SIG-M5 treated with dmso at 0.1 percent for 504 hours (cell line): ENCODE measurements at regions not wholly inside any gene's neighbourhood (a gene's known extent, or its start where the extent isn't known, plus 50 kb on each side); places are given as distances from the start of the nearest gene placed in this dataset.
A peak's percentile ranks its signal among the peaks of the same experiment; 100 is the strongest.
"Not testable (repeated sequence)": the region's sequence is repeated elsewhere in the genome, so short reads cannot be mapped to it uniquely, and the experiment has no call there.

Source experiments
- DNase-seq: peaks from one replicate; lab custom pipeline; 2025; ENCODE audit not compliant: unreplicated experiment; lab: John Stamatoyannopoulos, UW

DNA sequence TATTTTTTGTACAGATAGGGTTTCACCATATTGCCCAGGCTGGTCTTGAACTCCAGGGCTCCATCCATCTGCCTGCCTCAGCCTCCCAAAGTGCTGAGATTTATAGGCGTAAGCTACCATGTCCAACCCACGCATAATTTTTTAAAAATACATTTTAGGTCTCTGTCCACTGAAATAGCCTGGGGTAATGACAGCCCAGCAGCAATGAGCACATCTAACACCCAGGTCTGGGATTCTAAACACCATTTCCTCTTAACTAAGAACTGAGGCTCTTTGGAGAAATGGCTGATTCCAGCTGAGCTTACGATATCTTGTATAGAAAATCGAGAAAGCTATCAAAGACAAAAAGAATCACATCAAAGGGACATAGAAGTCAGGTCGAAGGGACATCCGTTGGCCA, 245.3 kb downstream of the PARN start:
- no peak for DNase-seq

DNA sequence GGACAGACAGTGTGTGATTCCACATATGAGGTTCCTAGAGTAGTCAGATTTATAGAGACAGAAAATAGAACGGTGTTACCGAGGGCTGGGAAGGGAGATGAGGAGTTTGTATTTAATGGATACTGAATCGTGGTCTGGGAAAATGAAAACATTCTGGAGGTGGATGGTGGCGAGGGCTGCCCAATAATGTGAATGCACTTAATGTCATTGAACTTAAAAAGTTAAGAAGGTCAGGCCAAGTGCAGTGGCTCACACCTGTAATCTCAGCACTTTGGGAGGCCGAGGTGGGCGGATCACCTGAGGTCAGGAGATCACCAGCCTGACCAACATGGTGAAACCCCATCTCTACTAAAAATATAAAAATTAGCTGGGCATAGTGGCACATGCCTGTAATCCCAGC, 246.2 kb downstream of the PARN start:
- not testable (repeated sequence) for DNase-seq

DNA sequence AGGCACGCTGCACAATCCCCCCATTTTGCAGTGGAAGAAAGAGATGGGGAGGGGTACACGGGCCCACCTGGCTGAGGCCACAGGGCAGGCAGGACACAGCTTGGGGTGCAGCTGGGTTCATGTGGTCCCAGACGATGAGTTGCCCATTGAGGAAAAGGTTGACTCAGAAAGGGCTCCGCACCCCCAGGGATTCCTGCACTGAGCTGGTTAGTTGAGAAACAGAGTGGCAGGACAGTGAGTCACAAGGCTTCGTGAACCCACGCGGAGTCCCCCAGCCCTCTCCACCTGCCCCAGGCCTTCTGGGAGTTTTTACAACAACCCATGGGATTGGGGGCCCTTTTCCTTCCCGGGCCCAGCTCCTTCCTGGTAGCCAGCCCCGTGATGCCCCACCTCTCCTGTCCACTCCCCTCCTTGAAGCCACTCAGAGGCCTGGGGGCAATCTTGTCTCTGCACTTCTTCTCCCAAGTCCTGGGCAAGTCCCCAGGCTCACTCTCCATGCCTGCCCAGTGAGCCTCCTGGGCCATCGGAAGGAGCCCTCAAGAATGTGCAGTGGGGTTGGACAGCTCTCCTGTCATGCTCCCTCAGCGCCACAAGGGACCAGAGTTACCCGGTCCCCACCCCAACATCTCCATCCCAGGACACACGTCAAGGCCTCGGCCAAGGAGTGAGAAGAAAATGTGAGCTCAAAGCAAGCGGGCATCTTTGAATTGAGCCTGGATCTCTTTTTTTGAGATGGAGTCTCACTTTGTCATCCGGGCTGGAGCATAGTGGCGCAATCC, 251.2 kb downstream of the PARN start:
- no peak for DNase-seq

DNA sequence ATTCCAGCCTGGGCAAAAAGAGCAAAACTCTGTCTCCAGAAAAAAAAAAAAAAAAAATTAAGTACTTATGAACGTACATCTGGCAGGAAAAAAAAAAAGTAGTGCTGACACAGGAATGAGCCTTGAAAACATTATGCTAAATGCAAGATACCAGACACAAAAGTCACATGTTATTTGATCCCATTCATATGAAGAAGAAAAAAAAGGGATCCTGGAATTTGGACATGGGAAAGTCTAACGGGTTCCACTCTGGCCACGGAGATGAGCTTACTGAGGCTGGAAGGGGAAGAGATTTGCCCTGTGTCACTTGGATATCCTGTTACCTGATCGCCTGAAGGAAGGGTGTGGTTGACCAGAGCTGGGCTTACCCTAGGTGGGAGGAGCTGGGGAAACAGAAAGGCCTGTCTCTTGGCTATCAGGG, 251.9 kb downstream of the PARN start:
- no peak for DNase-seq

DNA sequence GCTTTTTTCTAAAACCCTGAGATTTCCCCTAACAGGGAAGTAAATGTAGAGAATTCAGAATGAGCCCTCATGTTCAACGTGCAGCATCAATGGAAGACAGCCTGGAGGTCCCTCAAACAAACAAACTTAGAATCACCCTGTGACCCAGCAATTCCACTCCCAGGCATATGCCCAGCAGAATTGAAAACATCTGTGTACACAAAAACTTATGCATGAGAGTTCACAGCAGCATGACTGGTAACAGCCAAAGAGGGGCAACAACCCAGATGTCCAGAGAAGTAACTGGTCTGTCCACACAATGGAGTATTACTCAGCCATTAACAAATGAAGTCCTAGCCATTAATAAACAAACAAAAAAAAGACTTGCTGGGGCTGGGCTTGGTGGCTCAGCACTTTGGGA, 252.7 kb downstream of the PARN start:
- DNase-seq, result no peak

DNA sequence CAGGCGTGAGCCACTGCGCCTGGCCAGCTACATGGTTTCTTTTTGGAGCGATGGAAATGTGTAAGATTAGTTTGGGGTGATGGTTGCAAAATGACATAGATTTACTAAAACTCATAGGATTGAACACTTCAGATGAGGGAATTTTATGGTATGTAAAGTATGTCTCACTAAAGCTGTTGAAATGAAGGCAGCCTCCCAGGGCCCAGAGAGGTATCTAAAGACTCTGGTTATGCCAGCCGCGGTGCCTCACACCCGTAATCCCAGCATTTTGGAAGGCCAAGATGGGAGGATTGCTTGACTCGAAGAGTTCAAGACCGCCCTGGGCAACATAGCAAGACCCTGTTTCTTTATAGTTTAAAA, 254.9 kb downstream of the PARN start:
- DNase-seq, result no peak

DNA sequence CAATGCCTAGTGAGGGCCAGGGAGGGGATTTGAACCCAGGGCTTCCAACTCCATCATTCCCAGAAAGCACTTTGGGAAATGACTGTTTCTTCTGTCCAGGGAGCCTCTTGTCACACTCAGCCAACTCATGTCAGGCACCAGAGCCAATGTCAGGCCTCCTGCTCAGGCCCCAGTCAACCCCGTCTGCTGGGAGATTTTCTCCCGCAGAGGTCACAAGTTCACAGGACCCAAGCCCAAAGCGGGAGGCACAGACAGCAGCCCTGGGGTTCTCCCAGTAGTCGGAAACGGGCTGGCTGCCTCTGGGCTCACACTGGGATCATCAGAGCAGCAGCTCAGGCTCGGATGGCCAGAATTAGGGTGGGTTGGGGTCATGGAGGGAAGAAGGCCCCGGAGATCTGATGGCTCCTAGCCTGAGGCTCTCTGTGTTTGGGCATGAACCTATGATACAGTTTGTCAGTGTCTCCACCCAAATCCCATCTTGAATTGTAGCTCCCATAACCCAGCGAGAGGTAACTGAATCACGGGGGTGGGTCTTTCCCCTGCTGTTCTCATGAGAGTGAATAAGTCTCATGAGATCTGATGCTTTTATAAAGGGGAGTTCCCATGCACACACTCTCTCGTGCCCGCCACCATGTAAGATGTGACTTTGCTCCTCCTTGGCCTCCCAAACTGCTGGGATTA, 255.5 kb downstream of the PARN start:
- no peak for DNase-seq

DNA sequence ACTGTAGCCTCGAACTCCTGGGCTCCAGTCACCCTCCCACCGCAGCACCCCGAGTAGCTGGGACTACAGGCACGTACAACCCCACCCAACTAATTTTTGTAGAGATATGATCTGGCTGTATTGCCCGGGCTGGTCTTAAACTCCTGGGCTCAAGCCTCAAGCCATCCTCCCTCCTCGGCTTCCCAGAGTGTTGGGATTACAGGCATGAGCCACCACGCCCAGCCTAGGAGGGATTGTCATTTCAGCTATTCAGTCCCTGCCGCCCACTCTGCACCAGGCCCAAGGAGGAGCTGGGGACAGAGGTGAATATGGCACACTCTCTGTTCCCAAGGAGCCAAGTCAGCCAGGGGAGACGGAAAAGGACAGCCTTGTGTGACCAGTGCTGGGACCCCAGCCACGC, 256.2 kb downstream of the PARN start:
- DNase-seq, result no peak

DNA sequence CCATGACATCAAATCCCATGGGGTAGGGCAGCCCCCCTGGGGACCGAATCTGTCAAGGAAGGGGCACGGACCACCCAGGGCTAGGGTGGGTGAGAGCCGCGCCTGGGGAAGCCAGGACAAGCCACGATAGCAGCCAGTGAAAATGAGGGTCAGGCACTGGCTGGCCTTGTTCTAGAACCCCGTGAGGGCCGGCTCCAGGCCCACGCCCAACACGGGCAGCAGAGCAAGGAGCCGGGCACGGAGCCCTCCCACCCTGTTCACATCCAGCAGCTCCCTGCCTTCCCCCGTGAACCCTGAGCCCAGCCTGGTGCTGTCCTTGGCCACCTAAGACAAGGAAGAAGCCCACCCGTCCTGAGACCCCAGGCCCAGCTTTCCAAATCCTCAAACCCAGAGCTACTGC, 256.7 kb downstream of the PARN start:
- DNase-seq, result no peak

DNA sequence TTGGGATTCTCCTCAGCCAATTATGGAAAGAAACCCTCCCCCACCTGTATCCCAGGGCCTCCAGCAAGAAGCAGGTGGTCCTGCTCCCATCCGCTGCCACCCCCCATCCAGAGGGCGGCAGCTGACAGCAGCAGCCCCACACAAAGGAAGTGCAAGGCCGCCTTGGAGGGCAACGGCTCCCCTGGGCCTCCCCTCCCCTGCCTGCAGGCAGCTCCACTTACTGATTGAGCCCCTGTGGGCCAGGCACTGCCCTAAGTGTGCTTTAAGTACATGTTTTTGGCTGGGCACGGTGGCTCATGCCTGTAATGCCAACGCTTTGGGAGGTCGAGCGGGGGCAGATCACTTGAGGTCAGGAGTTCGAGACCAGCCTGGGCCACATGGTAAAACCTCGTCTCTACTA, 257.6 kb downstream of the PARN start:
- DNase-seq, result no peak

DNA sequence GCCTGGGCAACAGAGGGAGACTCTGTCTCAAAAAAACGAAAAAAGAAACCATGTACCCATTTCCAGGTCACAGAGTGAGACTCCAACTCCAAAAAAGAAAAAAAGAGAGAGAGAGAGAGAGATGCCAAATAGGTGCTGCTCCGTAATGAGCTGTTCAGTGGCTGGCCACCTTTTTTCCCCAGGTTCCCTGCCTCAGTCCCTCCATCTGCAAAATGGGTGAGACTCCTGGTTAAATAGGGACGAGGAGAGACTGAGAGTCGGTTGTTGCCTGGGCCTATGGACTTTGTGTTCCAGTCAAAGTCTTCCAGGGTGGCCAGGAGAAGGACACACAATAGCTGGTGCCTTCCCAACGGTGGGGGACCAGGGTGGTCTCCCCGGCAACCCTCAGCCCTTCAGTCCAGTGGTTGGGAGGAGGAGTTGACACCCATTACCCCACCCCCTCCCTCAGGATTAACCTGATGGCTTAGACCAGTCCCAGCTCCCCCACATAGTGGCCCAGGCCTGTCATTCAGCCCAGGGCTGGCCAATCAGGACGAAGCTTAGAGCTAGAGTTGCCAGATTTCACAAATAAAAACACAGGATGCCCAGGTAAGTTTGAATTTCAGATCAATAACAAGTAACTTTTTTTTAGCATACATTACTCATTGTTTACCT, 258.2 kb downstream of the PARN start:
- no peak for DNase-seq

DNA sequence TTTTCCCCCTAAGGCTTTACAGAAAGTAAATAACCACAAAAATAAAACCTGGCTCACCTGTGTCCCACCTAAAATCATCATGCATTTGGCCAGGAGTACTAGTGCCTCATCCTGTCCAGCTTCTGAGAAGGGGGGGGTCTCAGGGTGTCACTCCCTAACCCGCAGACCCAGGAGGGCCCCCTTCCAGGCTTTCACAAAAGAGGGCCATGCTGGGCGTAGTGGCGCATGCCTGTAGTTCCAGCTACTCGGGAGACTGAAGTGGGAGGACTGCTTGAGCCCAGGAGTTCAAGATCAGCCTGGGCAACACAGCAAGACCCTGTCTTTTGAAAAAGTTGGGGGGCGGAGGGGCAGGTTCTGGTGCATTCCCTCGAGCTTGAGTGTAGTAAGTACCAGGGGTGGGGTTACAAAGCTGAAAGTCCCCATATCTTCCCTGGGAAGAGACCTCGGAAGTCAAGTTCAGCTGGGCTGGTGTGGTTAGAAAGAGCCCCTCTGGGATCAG, 259.3 kb downstream of the PARN start:
- DNase-seq, result no peak

DNA sequence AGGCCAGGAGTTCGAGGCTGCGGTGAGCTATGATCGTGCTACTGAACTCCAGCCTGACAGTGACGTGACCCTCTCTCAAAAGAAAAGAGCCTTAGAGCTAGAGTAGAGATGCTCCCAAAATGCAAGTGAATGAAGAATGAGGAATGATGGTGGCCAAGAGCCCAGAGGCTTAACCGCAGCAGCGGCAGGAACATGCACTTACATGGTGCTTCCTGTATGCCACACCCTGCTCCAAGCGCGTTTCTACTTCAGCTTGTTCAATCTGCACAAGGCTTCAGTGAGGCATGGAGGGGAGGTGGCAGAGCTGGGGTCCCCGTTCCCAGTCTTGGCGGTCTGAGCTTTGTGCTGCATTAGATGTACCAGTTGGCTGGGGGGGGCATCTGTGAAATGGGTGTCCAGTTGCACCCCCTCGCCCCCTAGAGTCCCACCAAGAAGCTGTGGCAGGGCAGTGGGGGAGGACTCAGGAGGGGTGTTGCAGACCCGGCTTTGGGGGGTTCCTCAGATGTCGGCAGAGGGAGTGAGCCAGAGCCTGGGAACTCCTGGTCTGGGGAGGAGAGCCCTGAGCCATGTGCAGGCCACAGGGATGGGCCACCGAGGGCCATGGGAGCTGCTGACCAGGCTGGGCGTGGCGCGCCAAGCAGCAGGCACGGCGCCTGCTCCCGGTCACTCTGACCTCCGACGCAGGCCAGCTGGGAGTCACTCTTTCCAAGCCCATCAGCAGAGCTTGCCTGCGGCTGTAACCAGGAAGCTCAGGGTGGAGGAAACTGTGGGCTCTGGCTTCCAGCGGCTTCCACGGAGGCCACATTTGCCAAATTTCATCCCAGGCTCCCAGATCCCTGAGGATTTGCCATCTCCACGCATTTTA, 260.1 kb downstream of the PARN start:
- DNase-seq, result no peak

DNA sequence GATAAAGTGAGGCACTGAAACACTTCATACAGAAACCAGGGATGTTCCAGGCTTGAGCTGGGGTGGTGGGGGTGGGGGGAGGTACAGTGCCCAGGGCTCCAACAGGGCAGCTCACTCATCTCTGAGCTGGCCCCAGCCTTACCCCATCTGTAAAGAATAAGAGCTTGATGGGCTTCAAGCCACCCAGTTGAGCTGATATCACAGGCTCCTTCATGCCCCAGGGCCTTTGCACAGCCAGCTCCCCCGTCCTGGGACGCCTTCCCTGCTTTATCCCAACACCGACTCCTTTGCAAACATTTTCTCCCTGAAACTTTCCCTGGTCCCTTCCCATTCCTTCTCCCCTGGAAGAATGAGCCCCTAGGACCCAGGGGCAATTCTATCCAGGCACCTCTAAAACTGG, 261.7 kb downstream of the PARN start:
- DNase-seq, result no peak

DNA sequence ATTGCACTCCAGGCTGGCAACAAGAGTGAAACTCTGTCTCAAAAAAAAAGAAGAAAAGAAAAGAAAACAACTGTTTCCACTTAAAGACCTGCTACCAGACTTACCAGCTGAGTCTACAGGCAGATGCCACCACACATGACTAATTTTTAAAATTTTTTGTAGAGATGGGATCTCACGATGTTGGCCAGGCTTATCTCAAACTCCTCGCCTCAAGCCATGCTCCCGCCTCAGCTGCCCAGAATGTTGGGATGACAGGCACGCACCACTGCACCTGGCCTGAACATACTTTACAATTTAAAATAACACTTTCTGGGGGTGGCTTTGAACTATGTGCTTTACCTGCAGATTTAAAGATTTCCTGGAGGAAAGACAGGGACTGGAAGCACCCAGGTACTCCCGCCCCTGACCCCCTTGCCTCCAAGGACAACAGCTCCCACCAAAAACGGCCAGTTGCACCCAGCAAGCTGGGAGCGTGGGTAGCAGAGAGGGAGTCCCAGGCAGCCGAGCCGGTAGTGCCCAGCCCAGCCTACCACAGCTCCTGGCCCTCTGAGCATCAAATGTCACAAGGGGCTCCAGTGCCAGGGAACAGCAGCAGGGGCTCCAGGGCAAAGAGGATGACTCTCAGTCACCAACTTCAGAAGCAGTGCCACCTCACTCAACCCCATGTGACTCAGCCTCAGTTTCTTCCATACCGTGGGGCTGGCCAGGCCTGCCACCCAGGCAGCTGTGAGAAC, 262.9 kb downstream of the PARN start:
- no peak for DNase-seq

DNA sequence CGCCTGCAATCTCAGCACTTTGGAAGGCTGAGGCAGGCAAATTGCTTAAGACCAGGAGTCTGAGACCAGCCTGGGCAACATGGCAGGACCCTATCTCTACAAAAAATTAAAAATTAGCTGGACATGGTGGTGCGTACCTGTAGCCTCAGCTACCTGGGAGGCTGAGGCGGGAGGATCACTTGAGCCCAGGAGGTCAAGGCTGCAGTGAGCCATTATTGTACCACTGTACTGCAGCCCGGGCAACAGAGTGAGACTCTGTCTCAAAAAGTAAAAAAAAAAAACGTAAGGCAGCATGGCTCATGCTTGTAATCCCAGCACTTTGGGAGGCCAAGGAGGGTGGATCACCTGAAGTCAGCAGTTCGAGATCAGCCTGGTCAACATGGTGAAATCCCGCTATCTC, 263.6 kb downstream of the PARN start:
- no peak for DNase-seq

DNA sequence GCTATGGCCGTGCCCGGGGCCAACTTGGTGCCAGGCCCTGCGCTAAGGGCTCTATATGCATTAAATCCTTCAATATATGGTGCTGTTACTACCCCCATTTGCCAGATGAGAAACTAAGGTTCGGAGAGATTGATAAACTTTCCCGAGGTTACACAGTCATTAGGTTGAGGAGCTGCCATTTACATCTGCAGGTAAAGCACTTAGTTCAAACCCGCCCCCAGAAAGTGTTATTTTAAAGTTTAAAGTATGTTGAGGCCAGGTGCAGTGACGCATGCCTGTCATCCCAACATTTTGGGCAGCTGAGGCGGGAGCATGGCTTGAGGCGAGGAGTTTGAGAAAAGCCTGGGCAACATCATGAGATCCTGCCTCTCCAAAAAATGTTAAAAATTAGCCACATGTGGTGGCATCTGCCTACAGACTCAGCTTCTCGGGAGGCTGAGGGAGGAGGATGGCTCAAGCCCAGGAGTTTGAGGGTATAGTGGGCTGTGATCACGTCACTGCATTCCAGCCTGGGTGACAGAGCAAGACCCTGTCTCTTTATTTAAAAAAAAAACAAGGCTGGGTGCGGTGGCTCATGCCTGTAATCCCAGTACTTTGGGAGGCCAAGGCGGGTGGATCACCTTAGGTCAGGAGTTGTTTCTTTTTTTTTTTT, 264.7 kb downstream of the PARN start:
- DNase-seq, result no peak

DNA sequence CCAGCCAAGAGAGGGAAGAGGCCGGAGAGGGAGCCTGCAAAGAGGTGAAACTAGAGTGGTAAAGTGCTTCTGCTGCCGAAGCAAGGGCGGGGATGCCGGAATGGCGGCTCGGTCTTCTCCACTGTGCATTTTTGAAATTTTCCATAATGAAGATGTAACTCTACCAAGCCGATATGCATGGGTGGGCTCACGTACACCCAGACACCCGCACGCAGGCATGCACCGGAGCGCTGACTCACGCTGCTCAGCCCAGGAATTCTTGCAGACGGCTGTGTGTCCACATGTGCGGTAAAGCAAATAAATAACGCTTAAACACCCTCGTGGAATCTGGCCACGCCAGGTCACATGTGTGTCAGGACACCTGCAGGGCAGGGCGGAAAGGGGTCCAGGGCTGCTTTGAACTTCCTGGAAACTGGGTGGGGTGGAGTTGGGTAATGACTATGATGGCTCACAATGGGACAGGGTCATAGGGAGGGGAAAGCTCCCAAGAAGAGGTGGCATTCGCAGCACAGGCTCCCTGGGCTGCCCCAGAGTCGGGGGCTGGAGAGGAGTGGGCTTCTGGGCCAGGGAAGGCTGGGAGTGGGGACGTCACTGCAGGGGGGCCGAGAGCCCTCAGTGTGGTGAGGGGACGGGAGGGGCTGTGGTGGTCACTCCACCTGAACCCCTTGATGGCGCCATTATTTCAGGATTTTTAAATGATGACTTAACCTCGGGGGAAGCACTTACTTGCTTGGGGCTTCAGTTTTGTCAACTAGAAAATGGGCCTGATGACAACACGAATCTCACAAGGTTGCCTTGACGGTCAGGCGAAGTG, 265.5 kb downstream of the PARN start:
- peak; percentile 26 for DNase-seq

DNA sequence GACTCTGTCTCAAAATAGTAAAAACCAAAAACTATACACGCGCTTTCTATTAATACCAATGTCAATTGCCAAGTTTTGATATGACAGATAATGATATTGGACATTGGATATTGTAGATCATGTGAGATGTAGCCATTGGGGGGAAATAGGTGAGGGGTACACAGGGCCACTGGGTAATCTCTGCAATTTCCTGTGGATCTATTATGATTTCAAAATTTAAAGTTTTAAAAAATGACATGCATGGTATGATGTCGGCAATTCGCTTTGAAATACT, 266.0 kb downstream of the PARN start:
- no peak for DNase-seq
